HepG2 (cell line): ENCODE measurements at regions not wholly inside any gene's neighbourhood (a gene's known extent, or its start where the extent isn't known, plus 50 kb on each side); places are given as distances from the start of the nearest gene placed in this dataset.

ENCODE experiments used
- ATAC-seq: fragments of 200-7000 bp; cut with Tn5 transposase; 3 replicates; pipeline ENCODE4 v1.9.1; 2020; ENCODE audit warnings: mild to moderate bottlenecking, moderate library complexity
- BruUV-seq: library from RNA; stranded (reverse); fragments of 400-500 nt; replicated peaks from 2 replicates; lab custom pipeline; 2021; lab: Mats Ljungman, UMichigan
- CTCF ChIA-PET: fragments of 300-600 bp; formaldehyde crosslinking; extraction: SDS; loops from one replicate; lab custom pipeline; 2021; ENCODE audit warnings: low total read pairs, inconsistent platforms, low intra/inter-chr PET ratio; lab: Yijun Ruan, JAX
- POLR2A ChIA-PET: fragments of 350-600 bp; sonication (Branson Sonifier 250); formaldehyde crosslinking; loops from one replicate; lab custom pipeline; 2020; ENCODE audit warnings: antibody characterized with exemption, inconsistent platforms; lab: Yijun Ruan, JAX
- DNase-seq: peaks from one replicate; pipeline ENCODE4 v3.0.0-alpha.2; 2015; ENCODE audit warnings: low spot score
- FAIRE-seq: peaks from 3 replicates; lab custom pipeline; 2011; peaks lifted over from hg19 to GRCh38; lab: Jason Lieb, UNC
- H2AFZ ChIP-seq: one replicate; pipeline ENCODE4 v1.6.1; 2011; ENCODE audit warnings: low read length, inconsistent platforms
- H3K27ac ChIP-seq: fragments of 300-600 bp; 3 replicates; pipeline ENCODE4 v1.8.0; 2011; ENCODE audit warnings: mixed run types, mild to moderate bottlenecking, mixed read lengths, low read length, inconsistent platforms; ENCODE audit not compliant: insufficient read depth; ENCODE audit errors: extremely low read length
- H3K27me3 ChIP-seq, 2 experiments: fragments of 200-600 bp in 1 of 2; 2 replicates in 1 of 2; 3 replicates in 1 of 2; pipeline versions ENCODE4 v1.6.0 to v1.8.0; 2011; ENCODE audit warnings: low read length in 2 of 2, mild to moderate bottlenecking in 2 of 2, moderate library complexity in 2 of 2, inconsistent platforms in 1 of 2; ENCODE audit not compliant: insufficient read depth in 2 of 2, control insufficient read depth in 1 of 2
- H3K36me3 ChIP-seq, 2 experiments: fragments of 200-600 bp in 1 of 2; replicated peaks in 1 of 2; 2 replicates in 1 of 2; 3 replicates in 1 of 2; pipeline versions ENCODE4 v1.5.1 to v1.8.0; 2011; ENCODE audit warnings: low read length in 2 of 2, inconsistent platforms in 1 of 2; ENCODE audit not compliant: insufficient read depth in 2 of 2, control insufficient read depth in 1 of 2
- H3K4me1 ChIP-seq: 2 replicates; pipeline ENCODE4 v1.5.1; 2012; ENCODE audit warnings: low read length, inconsistent platforms; ENCODE audit not compliant: insufficient read depth
- H3K4me2 ChIP-seq: 2 replicates; pipeline ENCODE4 v1.6.0; 2011; ENCODE audit warnings: low read depth, low read length, inconsistent platforms
- H3K4me3 ChIP-seq, 3 experiments: fragments of 200-600 bp in 1 of 3; sonication (generic), shearing (Covaris generic) in 1 of 3; replicated peaks in 1 of 3; 2 replicates each; pipeline ENCODE4 v1.5.1; 2011 to 2016; ENCODE audit warnings: low read length in 3 of 3, inconsistent platforms in 2 of 3, low read depth in 2 of 3, mild to moderate bottlenecking in 2 of 3, control low read depth in 1 of 3, mixed read lengths in 1 of 3; ENCODE audit not compliant: insufficient read depth in 1 of 3
- H3K79me2 ChIP-seq: one replicate; pipeline ENCODE4 v1.6.1; 2011; ENCODE audit warnings: low read length, inconsistent platforms; ENCODE audit not compliant: insufficient read depth
- H3K9ac ChIP-seq: 2 replicates; pipeline ENCODE4 v1.6.0; 2011; ENCODE audit warnings: mild to moderate bottlenecking, low read depth, low read length, inconsistent platforms; ENCODE audit not compliant: insufficient read depth
- H3K9me3 ChIP-seq: 2 replicates; pipeline ENCODE4 v1.5.1; 2012; ENCODE audit warnings: mild to moderate bottlenecking, low read length
- H4K20me1 ChIP-seq: 2 replicates; pipeline ENCODE4 v1.6.0; 2011; ENCODE audit warnings: inconsistent platforms, mild to moderate bottlenecking, low read length, moderate library complexity; ENCODE audit not compliant: insufficient read depth
- FOXJ3 ChIP-seq: sonication (generic); formaldehyde crosslinking; IDR thresholded peaks from 2 replicates; pipeline ENCODE4 v1.4.0; 2020; ENCODE audit warnings: missing genetic modification reagents, mild to moderate bottlenecking, borderline replicate concordance
- JARID2 ChIP-seq: sonication (generic); formaldehyde crosslinking; IDR thresholded peaks from 2 replicates; pipeline ENCODE4 v1.8.1; 2023; ENCODE audit warnings: missing genetic modification reagents, inconsistent platforms; ENCODE audit not compliant: insufficient replicate concordance
- POGZ ChIP-seq: sonication (generic); formaldehyde crosslinking; IDR thresholded peaks from 2 replicates; pipeline ENCODE4 v1.4.0; 2020; ENCODE audit warnings: mild to moderate bottlenecking, missing genetic modification reagents
- PRDM10 ChIP-seq: sonication (generic); formaldehyde crosslinking; IDR thresholded peaks from 2 replicates; pipeline ENCODE4 v1.4.0; 2020; ENCODE audit warnings: low read depth, missing genetic modification reagents
- ZNF235 ChIP-seq: sonication (generic); formaldehyde crosslinking; IDR thresholded peaks from 2 replicates; pipeline ENCODE4 v1.8.1; 2023; ENCODE audit warnings: mild to moderate bottlenecking, missing genetic modification reagents, borderline replicate concordance
- ZNF513 ChIP-seq: sonication (generic); formaldehyde crosslinking; conservative IDR thresholded peaks from 2 replicates; pipeline ENCODE4 v1.5.0; 2020; ENCODE audit warnings: missing genetic modification reagents
- ZNF607 ChIP-seq: sonication (generic); formaldehyde crosslinking; IDR thresholded peaks from 2 replicates; pipeline ENCODE4 v1.5.1; 2020; ENCODE audit warnings: missing genetic modification reagents, mild to moderate bottlenecking, borderline replicate concordance
- WGBS: methylation state at CpG from one replicate; pipeline ENCODE4 v1.1.6; 2017; ENCODE audit warnings: low lambda C conversion rate; 5-methylcytosine and 5-hydroxymethylcytosine counted together
- in situ Hi-C: cut with HindIII; loops from 2 replicates; pipeline ENCODE4 v1.10.0; 2017; ENCODE audit warnings: low pct_unique_long_range_greater_than_20kb; ENCODE audit not compliant: extremely low pct_ligation_motif_present
- intact Hi-C: fragments of 100-400 bp; cut with micrococcal nuclease; formaldehyde crosslinking; loops from one replicate; pipeline ENCODE4 v1.10.0; 2022; ENCODE audit not compliant: unreplicated experiment

- no peak for TF ChIP-seq ZNF235 (CRISPR knock-in tag)
Measured at GRCh38 chr9:106731910-106732309, 131.1 kb upstream of the ZNF462 start (continued).

GRCh38 chr9:106733828-106734380 lies 129.1 kb upstream of the ZNF462 start:
- POLR2A ChIA-PET, result no interaction called here
- TF ChIP-seq POGZ (CRISPR knock-in tag), result no peak
- no peak for TF ChIP-seq ZNF513
- TF ChIP-seq FOXJ3, result no peak

GRCh38 chr9:106737516-106737915 lies 125.5 kb upstream of the ZNF462 start:
- Histone ChIP-seq H3K27ac (no peak overlapping the region), H3K27me3 (no peaks in the 10 kb centered on the region), H3K4me2 (no peak overlapping the region), H3K9ac (no peak overlapping the region), H3K4me3 (no peak overlapping the region), H3K36me3 (no peaks in the 10 kb centered on the region), H4K20me1 (no peaks in the 10 kb centered on the region), H3K79me2 (no peaks in the 10 kb centered on the region), H3K4me1 (no peaks in the 10 kb centered on the region), H2AFZ (no peak overlapping the region), H3K9me3 (no peaks in the 10 kb centered on the region)
- in situ Hi-C loops, result no loop called here
- BruUV-seq, result no TSS peak
- ATAC-seq, result no peak
- WGBS, result 25% methylated on average over 3 of the region's 3 CpGs
- CTCF ChIA-PET, result no interaction called here
- DNase-seq, result no peak
- POLR2A ChIA-PET, result no interaction called here
- no peak for FAIRE-seq
- intact Hi-C loops, result no loop called here
- no peak for TF ChIP-seq ZNF607 (CRISPR knock-in tag)
- TF ChIP-seq PRDM10, result no peak
- no peak for TF ChIP-seq JARID2 (CRISPR knock-in tag)

More at GRCh38 chr9:106733828-106734380, 129.1 kb upstream of the ZNF462 start:
- Histone ChIP-seq H3K27ac (no peak overlapping the region), H3K4me1 (no peaks in the 10 kb centered on the region), H3K9ac (no peak overlapping the region), H3K9me3 (no peaks in the 10 kb centered on the region), H4K20me1 (no peaks in the 10 kb centered on the region), H3K27me3 (no peaks in the 10 kb centered on the region), H3K4me3 (no peak overlapping the region), H2AFZ (no peak overlapping the region), H3K79me2 (no peaks in the 10 kb centered on the region), H3K4me2 (no peak overlapping the region), H3K36me3 (no peaks in the 10 kb centered on the region)
- CTCF ChIA-PET, result no interaction called here
- no peak for DNase-seq
- WGBS, result 54% methylated on average over 3 of the region's 3 CpGs
- in situ Hi-C loops (no loop called here), intact Hi-C loops (no loop called here)
- no peak for ATAC-seq
- no peak for FAIRE-seq
- no TSS peak for BruUV-seq
